Panc1 (cell line): ENCODE measurements at regions not wholly inside any gene's neighbourhood (a gene's known extent, or its start where the extent isn't known, plus 50 kb on each side); places are given as distances from the start of the nearest gene placed in this dataset.

Source experiments
- POLR2AphosphoS5 ChIP-seq: IDR thresholded peaks from 2 replicates; pipeline ENCODE4 v1.6.1; 2012; ENCODE audit warnings: mild to moderate bottlenecking, low read depth, low read length, moderate library complexity
- SIN3A ChIP-seq: IDR thresholded peaks from 2 replicates; pipeline ENCODE4 v1.6.1; 2012; ENCODE audit warnings: low read depth, mild to moderate bottlenecking, low read length, moderate library complexity, borderline replicate concordance; ENCODE audit not compliant: insufficient read depth
- TCF7L2 ChIP-seq: IDR thresholded peaks from 2 replicates; pipeline ENCODE4 v1.6.1; 2011; ENCODE audit warnings: mild to moderate bottlenecking, low read depth, low read length, inconsistent platforms
- TF ChIP-seq, protein P1 (sequence below): fragments of 450-650 bp; IDR thresholded peaks from 2 replicates; pipeline ENCODE4 v1.5.1; 2017; ENCODE audit warnings: mild to moderate bottlenecking
- TF ChIP-seq, protein P2 (sequence below), 2 experiments: IDR thresholded peaks; 2 replicates each; pipeline ENCODE4 v1.6.1; 2011 to 2012; ENCODE audit warnings: low read depth in 2 of 2, control low read depth in 1 of 2, low read length in 1 of 2, mild to moderate bottlenecking in 1 of 2, moderate library complexity in 1 of 2; ENCODE audit not compliant: insufficient read depth in 1 of 2

DNA sequence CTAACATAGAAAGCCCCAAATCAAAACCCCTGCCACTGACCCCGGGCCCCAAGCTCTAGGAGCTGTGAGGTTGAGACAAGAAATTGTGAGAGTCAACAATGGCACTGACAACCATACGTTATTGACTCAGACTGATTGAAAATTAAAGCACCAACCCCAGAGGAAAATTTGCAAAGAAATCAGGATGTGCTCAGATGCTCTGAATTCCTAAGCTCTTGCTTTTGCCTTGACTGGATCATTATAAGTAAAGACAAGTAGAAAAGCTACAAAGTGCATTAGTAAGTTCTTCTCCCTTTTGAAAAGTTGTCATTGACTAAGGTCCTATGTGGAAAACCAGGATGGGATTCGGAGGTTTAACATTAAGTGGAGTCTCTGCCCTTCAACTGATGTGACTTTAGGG lies 130.2 kb downstream of the SAMD9 start:
- TF ChIP-seq, protein P1, sequence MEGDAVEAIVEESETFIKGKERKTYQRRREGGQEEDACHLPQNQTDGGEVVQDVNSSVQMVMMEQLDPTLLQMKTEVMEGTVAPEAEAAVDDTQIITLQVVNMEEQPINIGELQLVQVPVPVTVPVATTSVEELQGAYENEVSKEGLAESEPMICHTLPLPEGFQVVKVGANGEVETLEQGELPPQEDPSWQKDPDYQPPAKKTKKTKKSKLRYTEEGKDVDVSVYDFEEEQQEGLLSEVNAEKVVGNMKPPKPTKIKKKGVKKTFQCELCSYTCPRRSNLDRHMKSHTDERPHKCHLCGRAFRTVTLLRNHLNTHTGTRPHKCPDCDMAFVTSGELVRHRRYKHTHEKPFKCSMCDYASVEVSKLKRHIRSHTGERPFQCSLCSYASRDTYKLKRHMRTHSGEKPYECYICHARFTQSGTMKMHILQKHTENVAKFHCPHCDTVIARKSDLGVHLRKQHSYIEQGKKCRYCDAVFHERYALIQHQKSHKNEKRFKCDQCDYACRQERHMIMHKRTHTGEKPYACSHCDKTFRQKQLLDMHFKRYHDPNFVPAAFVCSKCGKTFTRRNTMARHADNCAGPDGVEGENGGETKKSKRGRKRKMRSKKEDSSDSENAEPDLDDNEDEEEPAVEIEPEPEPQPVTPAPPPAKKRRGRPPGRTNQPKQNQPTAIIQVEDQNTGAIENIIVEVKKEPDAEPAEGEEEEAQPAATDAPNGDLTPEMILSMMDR = no peak
- no peak for TF ChIP-seq SIN3A
- no peak for TF ChIP-seq POLR2AphosphoS5
- TF ChIP-seq, protein P2, sequence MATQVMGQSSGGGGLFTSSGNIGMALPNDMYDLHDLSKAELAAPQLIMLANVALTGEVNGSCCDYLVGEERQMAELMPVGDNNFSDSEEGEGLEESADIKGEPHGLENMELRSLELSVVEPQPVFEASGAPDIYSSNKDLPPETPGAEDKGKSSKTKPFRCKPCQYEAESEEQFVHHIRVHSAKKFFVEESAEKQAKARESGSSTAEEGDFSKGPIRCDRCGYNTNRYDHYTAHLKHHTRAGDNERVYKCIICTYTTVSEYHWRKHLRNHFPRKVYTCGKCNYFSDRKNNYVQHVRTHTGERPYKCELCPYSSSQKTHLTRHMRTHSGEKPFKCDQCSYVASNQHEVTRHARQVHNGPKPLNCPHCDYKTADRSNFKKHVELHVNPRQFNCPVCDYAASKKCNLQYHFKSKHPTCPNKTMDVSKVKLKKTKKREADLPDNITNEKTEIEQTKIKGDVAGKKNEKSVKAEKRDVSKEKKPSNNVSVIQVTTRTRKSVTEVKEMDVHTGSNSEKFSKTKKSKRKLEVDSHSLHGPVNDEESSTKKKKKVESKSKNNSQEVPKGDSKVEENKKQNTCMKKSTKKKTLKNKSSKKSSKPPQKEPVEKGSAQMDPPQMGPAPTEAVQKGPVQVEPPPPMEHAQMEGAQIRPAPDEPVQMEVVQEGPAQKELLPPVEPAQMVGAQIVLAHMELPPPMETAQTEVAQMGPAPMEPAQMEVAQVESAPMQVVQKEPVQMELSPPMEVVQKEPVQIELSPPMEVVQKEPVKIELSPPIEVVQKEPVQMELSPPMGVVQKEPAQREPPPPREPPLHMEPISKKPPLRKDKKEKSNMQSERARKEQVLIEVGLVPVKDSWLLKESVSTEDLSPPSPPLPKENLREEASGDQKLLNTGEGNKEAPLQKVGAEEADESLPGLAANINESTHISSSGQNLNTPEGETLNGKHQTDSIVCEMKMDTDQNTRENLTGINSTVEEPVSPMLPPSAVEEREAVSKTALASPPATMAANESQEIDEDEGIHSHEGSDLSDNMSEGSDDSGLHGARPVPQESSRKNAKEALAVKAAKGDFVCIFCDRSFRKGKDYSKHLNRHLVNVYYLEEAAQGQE (IDR thresholded peaks at IDR 0.05; ENCODE audit: insufficient read depth in 1 of 2, low read depth in 2 of 2, low read length in 1 of 2) = no peak
- TF ChIP-seq TCF7L2 = no peak
